ENCODE measurements at regions not wholly inside any gene's neighbourhood (a gene's known extent, or its start where the extent isn't known, plus 50 kb on each side); places are given as distances from the start of the nearest gene placed in this dataset.
"Not testable (repeated sequence)": the region's sequence is repeated elsewhere in the genome, so short reads cannot be mapped to it uniquely, and the experiment has no call there.

DNA sequence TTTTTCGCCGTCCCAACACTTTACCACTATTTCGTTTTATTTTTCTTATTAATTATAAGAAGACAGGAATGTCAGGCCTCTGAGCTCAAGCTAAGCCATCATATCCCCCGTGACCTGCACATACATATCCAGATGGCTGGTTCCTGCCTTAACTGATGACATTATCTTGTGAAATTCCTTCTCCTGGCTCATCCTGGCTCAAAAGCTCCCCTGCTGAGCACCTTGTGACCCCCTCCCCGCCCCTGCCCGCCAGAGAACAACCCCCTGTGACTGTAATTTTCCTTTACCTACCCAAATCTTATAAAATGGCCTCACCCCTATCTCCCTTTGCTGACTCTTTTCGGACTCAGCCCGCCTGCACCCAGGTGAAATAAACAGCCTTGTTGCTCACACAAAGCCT is 978.9 kb downstream of the EPHA3 start:
- H3K36me3 Mint-ChIP-seq (ENCODE audit: low read depth); H3K27ac Mint-ChIP-seq; H3K9me3 Mint-ChIP-seq; intact Hi-C loops (cut with micrococcal nuclease); H3K4me1 Mint-ChIP-seq (ENCODE audit: low read depth); H3K27me3 Mint-ChIP-seq; H3K4me3 Mint-ChIP-seq: not testable (repeated sequence)

- no peaks in the 10 kb centered on the region for H3K36me3 Mint-ChIP-seq (ENCODE audit: low read depth)
- no peaks in the 10 kb centered on the region for H3K27me3 Mint-ChIP-seq
- H3K4me3 Mint-ChIP-seq = no peak overlapping the region
- intact Hi-C loops (cut with micrococcal nuclease) = no loop called here
- no peaks in the 10 kb centered on the region for H3K9me3 Mint-ChIP-seq
- H3K27ac Mint-ChIP-seq = no peak overlapping the region
- H3K4me1 Mint-ChIP-seq (ENCODE audit: low read depth) = no peaks in the 10 kb centered on the region
These were observed 980.3 kb downstream of the EPHA3 start for GRCh38 chr3:90087703-90088102.

GRCh38 chr3:90091549-90091948 is 984.1 kb downstream of the EPHA3 start:
- Mint-ChIP-seq H3K27me3 (no peaks in the 10 kb centered on the region), H3K4me3 (no peak overlapping the region), H3K9me3 (no peaks in the 10 kb centered on the region), H3K27ac (no peak overlapping the region), H3K4me1 (ENCODE audit: low read depth) (no peaks in the 10 kb centered on the region), H3K36me3 (ENCODE audit: low read depth) (no peaks in the 10 kb centered on the region)
- intact Hi-C loops (cut with micrococcal nuclease) = loop anchor here (10.0 kb wide), 1 partner anchor 1887 kb away; no protein-coding TSS in a partner anchor

GRCh38 chr3:90092994-90093393 is 985.6 kb downstream of the EPHA3 start:
- Mint-ChIP-seq H3K9me3 (no peaks in the 10 kb centered on the region), H3K27ac (no peak overlapping the region), H3K4me3 (no peak overlapping the region), H3K4me1 (ENCODE audit: low read depth) (no peaks in the 10 kb centered on the region), H3K36me3 (ENCODE audit: low read depth) (no peaks in the 10 kb centered on the region), H3K27me3 (no peaks in the 10 kb centered on the region)
- intact Hi-C loops (cut with micrococcal nuclease) = loop anchor here (10.0 kb wide), 1 partner anchor 1888 kb away; no protein-coding TSS in a partner anchor

DNA sequence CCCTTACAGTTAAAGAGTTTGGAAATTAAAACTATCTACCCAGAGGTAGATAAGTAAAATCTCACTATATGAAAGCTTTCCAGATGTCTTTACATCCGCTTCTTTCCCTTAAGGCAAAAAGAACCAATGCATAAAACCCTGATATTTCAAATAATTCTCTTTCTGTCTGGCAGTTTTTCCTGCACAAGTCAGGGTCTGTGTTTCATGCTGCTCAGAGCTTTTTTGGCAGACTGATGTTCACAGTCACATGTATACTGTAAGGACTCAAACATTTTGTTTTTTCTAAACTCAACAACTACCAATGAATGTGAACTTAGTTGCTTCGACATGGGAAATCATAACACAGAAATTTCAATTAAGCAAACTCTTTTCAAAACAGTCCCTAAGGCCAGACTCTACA is 988.4 kb downstream of the EPHA3 start:
- intact Hi-C loops (cut with micrococcal nuclease) = loop anchor here (10.0 kb wide), 1 partner anchor 1891 kb away; no protein-coding TSS in a partner anchor
- H3K27me3 Mint-ChIP-seq = no peaks in the 10 kb centered on the region

DNA sequence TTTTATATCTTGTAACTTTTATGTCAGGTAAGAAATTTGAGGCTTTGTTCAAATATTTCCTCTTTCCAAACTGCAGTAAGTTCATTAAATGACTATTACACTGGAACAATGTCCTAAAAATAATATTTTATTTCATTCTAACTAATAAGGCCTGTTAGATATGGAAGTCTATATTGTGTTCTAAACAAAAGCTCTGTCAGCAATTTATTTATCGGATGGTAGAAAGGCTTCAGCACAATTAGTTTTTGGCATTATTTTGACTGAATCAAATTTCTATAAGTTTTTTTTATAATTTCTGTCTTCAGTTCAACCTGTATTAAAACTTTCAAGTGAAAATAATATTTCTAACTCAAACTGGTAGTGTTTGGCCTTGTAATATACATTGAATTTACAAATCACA is 992.1 kb downstream of the EPHA3 start:
- H3K27ac Mint-ChIP-seq = no peak overlapping the region
- intact Hi-C loops (cut with micrococcal nuclease) = loop anchor here (10.0 kb wide), 1 partner anchor 1895 kb away; no protein-coding TSS in a partner anchor
- no peaks in the 10 kb centered on the region for H3K36me3 Mint-ChIP-seq (ENCODE audit: low read depth)
- H3K27me3 Mint-ChIP-seq = no peaks in the 10 kb centered on the region
- H3K9me3 Mint-ChIP-seq = no peaks in the 10 kb centered on the region
- no peak overlapping the region for H3K4me3 Mint-ChIP-seq
- H3K4me1 Mint-ChIP-seq (ENCODE audit: low read depth) = no peaks in the 10 kb centered on the region

More for the DNA sequence above, 988.4 kb downstream of the EPHA3 start:
- Mint-ChIP-seq H3K4me1 (ENCODE audit: low read depth) (no peaks in the 10 kb centered on the region), H3K36me3 (ENCODE audit: low read depth) (no peaks in the 10 kb centered on the region), H3K27ac (no peak overlapping the region), H3K9me3 (no peaks in the 10 kb centered on the region), H3K4me3 (no peak overlapping the region)

- Mint-ChIP-seq H3K4me1 (ENCODE audit: low read depth) (no peaks in the 10 kb centered on the region), H3K27me3 (no peaks in the 10 kb centered on the region), H3K36me3 (ENCODE audit: low read depth) (no peaks in the 10 kb centered on the region), H3K27ac (no peak overlapping the region), H3K9me3 (peaks cover 2% of the 10 kb centered on the region), H3K4me3 (no peak overlapping the region)
- intact Hi-C loops (cut with micrococcal nuclease) = no loop called here
These were observed 994.7 kb downstream of the EPHA3 start for GRCh38 chr3:90102146-90102545.

- Mint-ChIP-seq H3K27ac (no peak overlapping the region), H3K9me3 (peaks cover 25% of the 10 kb centered on the region), H3K4me3 (no peak overlapping the region), H3K36me3 (ENCODE audit: low read depth) (no peaks in the 10 kb centered on the region), H3K4me1 (ENCODE audit: low read depth) (no peaks in the 10 kb centered on the region), H3K27me3 (no peaks in the 10 kb centered on the region)
- intact Hi-C loops (cut with micrococcal nuclease) = no loop called here
These were observed 1013.9 kb downstream of the EPHA3 start for GRCh38 chr3:90121326-90121725.

DNA sequence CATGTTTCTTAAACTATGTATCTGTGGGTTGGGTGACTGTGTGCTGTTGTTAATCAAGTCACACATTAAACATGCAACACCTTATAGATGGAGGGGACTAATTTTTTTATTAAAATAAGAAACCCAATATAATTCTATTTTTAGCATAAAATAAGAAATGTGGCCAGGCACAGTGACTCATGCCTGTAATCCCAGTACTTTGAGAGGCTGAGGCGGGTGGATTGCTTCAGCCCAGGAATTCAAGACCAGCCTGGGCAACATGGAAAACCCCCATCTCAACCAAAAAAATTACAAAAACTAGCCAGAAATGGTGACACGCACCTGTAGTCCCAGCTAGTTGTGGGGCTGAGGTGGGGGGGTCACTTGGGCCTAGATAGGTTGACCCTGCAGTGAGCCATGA is 1021.0 kb downstream of the EPHA3 start:
- Mint-ChIP-seq H3K27me3 (no peaks in the 10 kb centered on the region), H3K27ac (no peak overlapping the region), H3K4me1 (ENCODE audit: low read depth) (no peaks in the 10 kb centered on the region), H3K4me3 (no peak overlapping the region), H3K36me3 (ENCODE audit: low read depth) (no peaks in the 10 kb centered on the region), H3K9me3 (peaks cover 17% of the 10 kb centered on the region)
- intact Hi-C loops (cut with micrococcal nuclease) = no loop called here

DNA sequence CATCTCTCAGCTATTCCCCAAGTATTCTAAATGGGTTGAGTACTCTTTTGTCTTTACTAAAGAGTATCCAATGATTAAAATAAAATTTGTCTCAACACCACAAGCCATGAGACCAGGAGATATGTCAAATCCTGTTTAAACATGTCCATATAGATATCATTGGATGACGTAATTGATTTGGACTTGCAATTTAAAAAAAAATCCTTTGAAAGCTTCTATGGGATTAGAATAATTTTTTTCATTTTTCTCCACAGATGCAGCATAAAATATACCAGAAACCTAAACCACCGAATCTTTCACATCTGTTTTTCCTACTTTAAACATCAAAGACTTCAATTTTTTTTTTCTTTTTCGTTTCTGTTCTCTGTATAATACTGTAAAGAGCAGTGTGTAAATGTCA is 1022.3 kb downstream of the EPHA3 start:
- Mint-ChIP-seq H3K9me3 (peaks cover 17% of the 10 kb centered on the region), H3K4me1 (ENCODE audit: low read depth) (no peaks in the 10 kb centered on the region), H3K27me3 (no peaks in the 10 kb centered on the region)

DNA sequence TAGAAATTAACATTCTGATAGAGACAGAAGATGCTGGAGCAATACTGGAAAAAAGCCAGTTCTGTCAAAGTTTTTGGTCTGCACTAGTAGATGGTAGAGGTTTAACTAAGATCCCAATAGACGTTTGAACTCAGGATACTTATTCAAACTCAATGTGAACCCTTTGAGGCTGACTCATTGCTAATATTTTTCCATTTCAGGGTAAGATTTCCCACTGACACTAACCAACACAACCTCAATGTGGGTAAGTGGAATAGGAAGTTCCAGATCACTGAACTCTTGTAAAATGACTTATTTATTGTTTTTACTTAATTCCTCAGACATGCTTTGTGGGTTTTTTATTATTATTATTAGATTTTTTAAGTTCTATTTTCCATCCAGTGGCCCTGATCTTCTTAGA is 1024.8 kb downstream of the EPHA3 start:
- peaks cover 1% of the 10 kb centered on the region for H3K9me3 Mint-ChIP-seq
- no peak overlapping the region for H3K4me3 Mint-ChIP-seq
- no peaks in the 10 kb centered on the region for H3K36me3 Mint-ChIP-seq (ENCODE audit: low read depth)
- no peak overlapping the region for H3K27ac Mint-ChIP-seq
- H3K27me3 Mint-ChIP-seq = no peaks in the 10 kb centered on the region
- H3K4me1 Mint-ChIP-seq (ENCODE audit: low read depth) = no peaks in the 10 kb centered on the region
- intact Hi-C loops (cut with micrococcal nuclease) = no loop called here

More for the DNA sequence above, 1022.3 kb downstream of the EPHA3 start:
- intact Hi-C loops (cut with micrococcal nuclease) = no loop called here
- Mint-ChIP-seq H3K27ac (no peak overlapping the region), H3K4me3 (no peak overlapping the region), H3K36me3 (ENCODE audit: low read depth) (no peaks in the 10 kb centered on the region)

GRCh38 chr3:90134090-90134489 is 1026.7 kb downstream of the EPHA3 start:
- no peak overlapping the region for H3K4me3 Mint-ChIP-seq
- no peaks in the 10 kb centered on the region for H3K27me3 Mint-ChIP-seq
- H3K4me1 Mint-ChIP-seq (ENCODE audit: low read depth) = no peaks in the 10 kb centered on the region
- intact Hi-C loops (cut with micrococcal nuclease) = no loop called here
- no peak overlapping the region for H3K27ac Mint-ChIP-seq
- no peaks in the 10 kb centered on the region for H3K9me3 Mint-ChIP-seq
- no peaks in the 10 kb centered on the region for H3K36me3 Mint-ChIP-seq (ENCODE audit: low read depth)

GRCh38 chr3:90136456-90137191 is 1029.2 kb downstream of the EPHA3 start:
- Mint-ChIP-seq H3K27ac (no peak overlapping the region), H3K4me3 (no peak overlapping the region), H3K9me3 (no peaks in the 10 kb centered on the region), H3K36me3 (ENCODE audit: low read depth) (no peaks in the 10 kb centered on the region), H3K27me3 (no peaks in the 10 kb centered on the region), H3K4me1 (ENCODE audit: low read depth) (no peaks in the 10 kb centered on the region)
- intact Hi-C loops (cut with micrococcal nuclease) = no loop called here

DNA sequence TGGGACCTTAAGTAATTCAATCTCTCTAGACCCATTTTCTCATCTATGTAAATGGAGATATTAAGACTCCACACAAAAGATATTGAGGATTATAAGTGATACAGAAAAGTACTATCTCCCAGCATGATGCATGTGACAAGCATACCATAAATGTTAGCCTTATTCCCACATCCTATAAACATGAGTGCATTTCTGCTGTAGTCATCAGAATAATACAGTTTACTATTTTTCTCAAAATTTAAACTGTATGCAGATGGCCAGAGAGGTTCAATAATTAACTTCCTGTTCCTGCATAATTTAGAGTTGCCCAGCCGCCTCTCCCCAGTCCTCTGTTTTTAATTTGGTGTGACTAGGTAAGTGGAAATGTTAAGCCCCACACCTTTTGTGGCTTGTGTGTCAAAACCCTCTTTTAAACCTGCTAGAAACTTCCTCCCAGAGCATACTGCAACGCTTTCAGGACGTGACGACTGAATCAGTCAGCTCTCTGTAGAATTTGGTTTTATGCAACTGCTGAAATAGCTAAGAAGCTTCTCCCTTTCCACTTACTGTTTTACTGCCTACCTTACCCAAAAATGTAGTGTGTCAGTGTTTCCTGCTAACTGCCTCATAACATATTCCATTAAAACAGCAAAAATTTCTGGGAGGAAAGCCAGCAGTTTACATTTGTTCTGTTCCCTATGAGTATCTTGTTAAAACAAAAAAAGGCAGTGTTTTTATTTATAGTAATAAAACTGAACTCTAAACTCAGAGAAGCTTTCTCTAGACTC is 1037.9 kb downstream of the EPHA3 start:
- intact Hi-C loops (cut with micrococcal nuclease) = no loop called here
- H3K4me1 Mint-ChIP-seq (ENCODE audit: low read depth) = no peaks in the 10 kb centered on the region
- H3K4me3 Mint-ChIP-seq = no peak overlapping the region
- H3K9me3 Mint-ChIP-seq = peaks cover 11% of the 10 kb centered on the region
- no peak overlapping the region for H3K27ac Mint-ChIP-seq
- no peaks in the 10 kb centered on the region for H3K27me3 Mint-ChIP-seq
- H3K36me3 Mint-ChIP-seq (ENCODE audit: low read depth) = no peaks in the 10 kb centered on the region

Data from dendritic cell treated with granulocyte-macrophage colony-stimulating factor and Interleukin-4, amounts not matched to agents 40 ng/mL and 50 ng/mL, for 4 days (primary cell).